Tongue (tissue), 2 donors: ENCODE measurements at regions not wholly inside any gene's neighbourhood (a gene's known extent, or its start where the extent isn't known, plus 50 kb on each side); places are given as distances from the start of the nearest gene placed in this dataset.
A peak's percentile ranks its signal among the peaks of the same experiment; 100 is the strongest.
"Not testable (repeated sequence)": the region's sequence is repeated elsewhere in the genome, so short reads cannot be mapped to it uniquely, and the experiment has no call there.

Experiments used
- DNase-seq: peaks from one replicate; pipeline ENCODE4 v3.0.0-alpha.2; 2015
- small RNA-seq: library from RNA; depleted of rRNA; stranded (forward); fragments of <200 nt; gene quantifications from one replicate; pipeline ENCODE3, GENCODE V24; 2014; ENCODE audit warnings: low replicate concordance

DNA sequence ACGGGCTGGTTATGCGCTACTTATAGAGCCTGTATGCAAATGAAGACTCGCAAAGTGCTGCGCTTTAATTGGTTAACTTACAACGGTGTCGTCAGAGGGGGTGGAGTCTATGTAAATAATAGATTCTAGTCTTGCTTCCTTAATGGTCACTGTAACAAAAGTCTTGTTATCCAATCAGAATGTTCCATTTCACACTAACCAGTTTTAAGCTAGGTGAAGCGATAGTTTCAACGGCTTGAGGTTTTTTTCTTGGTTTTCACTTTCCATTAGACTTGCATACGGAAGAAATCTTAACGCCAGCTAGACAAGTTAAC is 66.9 kb downstream of the FAM72B start:
- DNase-seq: not testable (repeated sequence)

DNA sequence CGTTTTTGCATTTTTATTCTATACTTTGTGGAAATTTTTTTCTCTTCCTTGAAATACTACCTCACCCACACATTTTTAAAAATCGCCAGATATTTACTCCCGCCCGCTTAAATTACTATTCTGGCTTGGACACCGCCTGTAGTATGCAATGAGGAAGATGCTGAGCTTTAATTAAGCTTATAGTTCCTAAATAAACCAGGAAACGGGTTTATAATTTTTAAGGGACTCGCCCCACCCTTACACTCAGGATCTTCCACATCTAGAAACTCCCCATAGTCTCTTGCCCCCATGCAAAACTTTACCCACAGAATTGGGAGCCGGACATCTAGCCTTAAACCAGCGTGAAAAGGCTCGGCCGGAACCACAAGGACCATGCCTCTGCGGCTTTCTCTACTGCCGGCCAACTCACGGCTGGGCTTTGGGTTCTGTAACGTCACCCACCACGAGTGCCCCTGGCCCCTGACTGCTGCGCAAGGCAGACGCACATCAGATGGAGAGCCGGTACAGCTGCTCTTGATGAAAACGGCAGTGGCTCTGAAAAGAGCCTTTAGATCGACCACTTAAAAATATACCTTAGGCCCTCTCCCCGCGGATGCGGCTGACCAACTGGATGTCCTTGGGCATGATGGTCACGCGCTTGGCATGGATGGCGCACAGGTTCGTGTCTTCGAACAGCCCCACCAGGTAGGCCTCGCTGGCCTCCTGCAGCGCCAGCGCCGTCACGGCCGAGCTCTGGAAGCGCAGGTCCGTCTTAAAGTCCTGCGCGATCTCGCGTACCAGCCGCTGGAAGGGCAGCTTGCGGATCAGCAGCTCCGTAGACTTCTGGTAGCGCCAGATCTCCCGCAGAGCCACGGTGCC is 66.3 kb downstream of the FAM72B start:
- DNase-seq: peak; percentile 38

Small RNAs in the stretch of these regions (small RNA-seq; reads per million reads assigned to genes)
- gene RF00003: 0.66 reads per million, percentile 80 among the genes with 10 or more reads in this experiment
- 0.21 reads per million, percentile 30 among the genes with 10 or more reads in this experiment for gene RNVU1-4
